ENCODE measurements at regions not wholly inside any gene's neighbourhood (a gene's known extent, or its start where the extent isn't known, plus 50 kb on each side); places are given as distances from the start of the nearest gene placed in this dataset.
"Not testable (repeated sequence)": the region's sequence is repeated elsewhere in the genome, so short reads cannot be mapped to it uniquely, and the experiment has no call there.

DNA sequence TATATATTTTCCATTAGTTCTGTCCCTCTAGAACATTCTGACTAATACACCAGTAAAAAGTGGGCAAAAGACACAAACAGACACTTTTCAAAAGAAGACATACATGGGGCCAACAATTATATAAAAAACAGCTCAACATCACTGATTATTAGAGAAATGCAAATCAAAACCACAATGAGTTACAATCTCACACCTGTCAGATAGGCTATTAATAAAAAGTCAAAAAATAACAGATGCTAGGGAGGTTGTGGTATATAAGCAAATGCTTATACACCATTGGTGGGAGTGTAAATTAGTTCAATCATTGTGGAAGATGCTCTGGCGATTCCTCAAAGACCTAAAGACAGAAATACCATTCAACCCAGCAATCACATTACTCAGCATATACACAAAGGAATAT lies 1707.8 kb downstream of the GRIK2 start (continued):
- no peak for TF ChIP-seq BACH1 (IDR thresholded peaks at IDR 0.05; ENCODE audit: low read length)

DNA sequence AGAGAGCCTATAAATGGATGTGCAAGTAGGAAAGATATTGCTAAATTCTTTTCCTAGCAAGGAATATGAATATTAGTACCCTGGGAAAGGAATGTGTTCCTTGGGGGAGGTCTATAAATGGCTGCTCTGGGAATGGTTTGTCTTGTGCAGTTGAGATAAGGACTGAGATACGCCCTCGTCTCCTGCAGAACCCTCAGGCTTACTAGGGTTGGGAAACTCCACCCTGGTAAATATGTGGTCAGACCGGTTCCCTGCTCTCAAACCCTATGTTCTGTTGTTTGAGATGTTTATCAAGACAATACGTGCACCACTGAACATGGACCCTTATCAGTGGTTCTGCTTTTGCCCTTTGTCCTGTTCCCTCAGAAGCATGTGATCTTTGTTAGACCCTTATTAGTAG lies 1698.9 kb downstream of the GRIK2 start:
- H4K20me1 ChIP-seq (replicated peaks in 1 of 2; ENCODE audit: control insufficient read depth in 1 of 2, insufficient read depth in 2 of 2, low read length in 2 of 2); DNase-seq (ENCODE audit: low read depth in 1 of 2, low spot score in 2 of 2); POLR2A ChIA-PET (ENCODE audit: partially characterized antibody); H3K79me1 ChIP-seq (ENCODE audit: low read depth, low read length); H2BK120ac ChIP-seq (replicated peaks; ENCODE audit: low read depth, low read length); H3K4me2 ChIP-seq (ENCODE audit: insufficient read depth in 1 of 2, low read depth in 2 of 2, low read length in 2 of 2); H2AFZ ChIP-seq (ENCODE audit: low read length); H4K5ac ChIP-seq (ENCODE audit: insufficient read length, low read depth, low read length); H3K23ac ChIP-seq (ENCODE audit: insufficient read length); H3K9ac ChIP-seq (replicated peaks in 1 of 4; ENCODE audit: extremely low read depth in 1 of 4, low read depth in 3 of 4, low read length in 3 of 4); FAIRE-seq; H2AK5ac ChIP-seq (ENCODE audit: low read depth, low read length); H3K18ac ChIP-seq (ENCODE audit: extremely low read depth, low read length); H3K4ac ChIP-seq (replicated peaks; ENCODE audit: insufficient read length, low read depth, low read length); H2BK15ac ChIP-seq (ENCODE audit: low read length); H4K8ac ChIP-seq (ENCODE audit: extremely low read depth, insufficient read depth, low read length); H2BK5ac ChIP-seq (ENCODE audit: low read depth, low read length); H3K4me3 ChIP-seq (ENCODE audit: extremely low read depth in 1 of 4, insufficient read depth in 2 of 4, low read depth in 3 of 4, low read length in 4 of 4); H2BK12ac ChIP-seq (ENCODE audit: low read depth, low read length); H3K27me3 ChIP-seq (replicated peaks in 1 of 4; ENCODE audit: control insufficient read depth in 3 of 4, extremely low read depth in 1 of 4, insufficient read depth in 3 of 4, low read length in 3 of 4); CTCF ChIA-PET (ENCODE audit: partially characterized antibody); H4K91ac ChIP-seq (replicated peaks; ENCODE audit: insufficient read length, low read length); H3K56ac ChIP-seq (replicated peaks; ENCODE audit: insufficient read length, low read depth, low read length); H3K14ac ChIP-seq (ENCODE audit: insufficient read length); H3K27ac ChIP-seq (ENCODE audit: low read depth, low read length); H3K36me3 ChIP-seq (ENCODE audit: control insufficient read depth in 2 of 4, insufficient read depth in 4 of 4, low read length in 3 of 4); H3K79me2 ChIP-seq (ENCODE audit: control insufficient read depth in 1 of 2, insufficient read depth in 2 of 2, low read length in 2 of 2); H3K4me1 ChIP-seq (replicated peaks in 1 of 4; ENCODE audit: control insufficient read depth in 3 of 4, insufficient read depth in 4 of 4, low read length in 3 of 4); H2BK20ac ChIP-seq (ENCODE audit: low read length); H3K9me3 ChIP-seq (ENCODE audit: insufficient read depth in 2 of 2, low read depth in 1 of 2, low read length in 1 of 2); H3K23me2 ChIP-seq (ENCODE audit: low read depth, low read length): not testable (repeated sequence)
- WGBS, 2 experiments (ENCODE audit: extremely low coverage in 1 of 2, insufficient coverage in 1 of 2, insufficient read length in 1 of 2, insufficient replicate concordance in 2 of 2, low coverage in 1 of 2, low lambda C conversion rate in 2 of 2, missing lambda C conversion rate in 1 of 2), result 94% methylated on average over 4 of the region's 4 CpGs; no CpG with 5 or more reads in 1 of the 2 experiments

All from H1 (cell line).